ENCODE measurements at regions not wholly inside any gene's neighbourhood (a gene's known extent, or its start where the extent isn't known, plus 50 kb on each side); places are given as distances from the start of the nearest gene placed in this dataset.

- H3K4me3 ChIP-seq (ENCODE audit: low read depth, low read length): no peak overlapping the region
Observed at GRCh38 chr2:155695505-155695904, 637.0 kb downstream of the NR4A2 start.

DNA sequence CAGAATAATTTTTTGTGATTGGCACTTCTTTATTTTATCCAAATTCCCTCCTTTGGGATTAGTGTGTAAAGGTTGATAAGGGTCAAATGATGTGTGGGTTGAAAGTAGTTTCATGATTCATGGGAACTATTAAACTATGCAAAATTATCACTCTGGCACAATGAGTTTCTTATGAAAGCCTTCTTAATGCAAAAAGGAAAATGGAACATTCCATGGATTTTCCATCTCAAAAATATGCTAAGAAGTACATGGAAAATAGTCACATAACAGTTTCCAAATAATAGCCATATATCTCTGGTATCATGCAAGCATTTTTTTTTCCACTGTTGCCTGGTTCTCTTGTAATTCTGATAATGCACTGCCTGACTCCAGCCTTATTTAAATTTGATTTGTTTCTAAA is 639.7 kb downstream of the NR4A2 start:
- no peak overlapping the region for H3K4me3 ChIP-seq (ENCODE audit: low read depth, low read length)

GRCh38 chr2:155692106-155692505 is 640.4 kb downstream of the NR4A2 start:
- no peak overlapping the region for H3K4me3 ChIP-seq (ENCODE audit: low read depth, low read length)

DNA sequence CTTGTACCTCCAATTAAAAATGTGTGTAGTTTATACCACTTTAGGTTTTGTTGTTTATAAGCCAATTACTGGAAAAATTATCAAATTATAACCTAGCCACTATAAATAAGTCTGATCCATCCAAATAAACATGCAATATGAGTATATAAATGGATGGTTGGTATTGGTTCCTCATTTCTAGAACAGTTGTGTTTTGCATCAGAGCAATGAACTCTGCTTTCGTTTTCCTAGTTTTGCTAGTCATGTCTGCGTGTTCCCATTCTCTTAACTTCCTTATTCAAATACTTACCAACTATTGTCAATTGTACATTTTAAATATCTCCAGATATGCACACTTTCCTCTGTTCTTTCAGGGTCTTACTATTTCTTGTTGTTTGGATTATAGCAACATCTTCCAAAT is 641.7 kb downstream of the NR4A2 start:
- no peak overlapping the region for H3K4me3 ChIP-seq (ENCODE audit: low read depth, low read length)

DNA sequence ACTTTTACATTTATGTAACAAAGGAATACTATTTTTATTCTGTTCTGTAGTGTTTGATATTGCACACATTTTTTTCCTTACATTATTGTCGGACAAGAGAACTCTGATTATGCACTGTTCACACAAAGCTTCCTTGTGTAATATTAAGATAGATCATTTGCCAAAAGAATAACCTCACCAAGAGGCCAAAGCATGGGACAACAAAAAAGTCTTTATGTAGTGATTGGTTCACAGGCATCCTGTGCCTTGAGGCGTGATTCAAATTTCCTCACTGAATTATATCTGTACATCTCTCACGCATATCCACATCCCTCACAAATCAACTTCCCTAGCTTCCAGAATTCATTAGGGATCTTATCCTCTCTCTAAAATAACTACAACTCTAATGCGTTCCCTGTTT is 642.7 kb downstream of the NR4A2 start:
- H3K4me3 ChIP-seq (ENCODE audit: low read depth, low read length): no peak overlapping the region

GRCh38 chr2:155687181-155687580 is 645.3 kb downstream of the NR4A2 start:
- no peak overlapping the region for H3K4me3 ChIP-seq (ENCODE audit: low read depth, low read length)

DNA sequence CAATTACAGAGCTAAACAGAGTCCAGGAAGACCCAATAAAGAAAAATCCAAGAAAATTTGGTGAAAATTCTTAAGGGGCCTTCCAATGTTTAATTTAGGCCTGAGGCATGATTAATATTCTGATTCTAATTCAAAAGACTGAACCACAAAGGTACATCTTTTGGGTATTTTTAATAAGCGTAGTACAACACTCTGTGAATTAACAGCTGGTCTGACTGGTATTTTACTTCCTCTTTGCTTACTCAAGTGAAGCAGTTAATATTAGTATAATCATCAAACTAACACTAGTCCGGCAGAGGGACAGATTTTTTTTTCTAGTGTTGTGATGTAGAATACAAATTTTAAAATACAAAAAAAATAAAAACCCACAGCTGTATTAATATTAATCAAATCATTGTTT is 652.9 kb downstream of the NR4A2 start:
- H3K4me3 ChIP-seq (ENCODE audit: low read depth, low read length): no peak overlapping the region

GRCh38 chr2:155675920-155676319 is 656.6 kb downstream of the NR4A2 start:
- no peak overlapping the region for H3K4me3 ChIP-seq (ENCODE audit: low read depth, low read length)

DNA sequence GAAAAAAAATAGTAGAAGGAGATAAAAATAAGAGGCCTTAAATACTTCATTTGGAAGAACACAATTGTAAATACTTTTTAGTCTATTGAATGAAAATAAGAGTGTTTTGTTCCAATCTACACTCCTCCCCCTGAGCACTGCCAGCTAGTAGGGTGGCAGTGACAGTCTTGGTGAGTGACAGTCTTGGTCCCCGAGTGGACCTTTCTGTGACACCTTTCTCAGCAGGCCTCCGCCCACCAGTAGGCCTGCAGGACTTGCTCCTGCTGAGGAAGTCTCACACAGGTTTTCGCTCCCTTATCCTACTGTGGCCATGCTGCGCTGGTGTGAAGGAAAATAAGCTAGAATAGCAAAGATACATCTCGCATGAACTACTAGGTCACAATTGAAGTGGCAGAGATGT is 666.8 kb downstream of the NR4A2 start:
- no peak overlapping the region for H3K4me3 ChIP-seq (ENCODE audit: low read depth, low read length)

GRCh38 chr2:155663265-155663664 is 669.3 kb downstream of the NR4A2 start:
- H3K4me3 ChIP-seq (ENCODE audit: low read depth, low read length): no peak overlapping the region

DNA sequence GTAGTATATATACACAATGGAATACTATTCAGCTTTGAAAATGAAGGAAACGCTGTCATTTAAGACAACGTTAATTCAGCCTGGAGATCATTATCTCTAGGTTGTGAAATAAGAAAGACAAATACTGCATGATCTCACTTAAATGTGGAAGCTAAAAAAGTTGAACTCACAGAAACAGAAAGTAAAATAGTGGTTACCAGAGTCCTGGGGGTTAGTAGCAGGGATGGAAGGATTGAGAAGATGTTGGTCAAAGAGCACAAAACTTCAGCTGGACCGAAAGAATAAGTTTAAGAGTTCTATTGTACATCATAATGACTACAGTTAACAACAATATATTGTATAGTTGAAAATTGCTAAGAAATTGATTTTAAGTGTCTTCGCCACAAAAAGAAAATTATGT is 670.3 kb downstream of the NR4A2 start:
- no peak overlapping the region for H3K4me3 ChIP-seq (ENCODE audit: low read depth, low read length)

GRCh38 chr2:155653176-155653575 is 679.3 kb downstream of the NR4A2 start:
- no peak overlapping the region for H3K4me3 ChIP-seq (ENCODE audit: low read depth, low read length)

DNA sequence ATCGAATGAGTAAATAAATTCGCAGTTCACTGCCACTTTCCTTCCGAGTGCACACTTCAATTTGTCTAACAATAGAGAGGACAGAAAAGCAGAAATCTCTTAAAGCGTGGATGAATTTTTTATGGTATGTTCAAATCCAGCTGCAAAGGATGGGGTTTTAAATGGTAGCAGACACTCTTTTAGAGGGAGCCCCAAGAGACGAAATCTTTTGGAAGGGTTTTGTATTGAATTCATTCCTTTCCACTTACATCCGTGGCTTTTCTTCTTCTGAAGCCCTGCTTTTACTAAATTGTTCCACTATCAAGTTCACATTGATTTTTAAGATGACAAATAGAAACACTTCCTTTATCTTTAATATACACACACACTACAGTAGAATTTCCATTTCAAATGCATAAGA is 680.7 kb downstream of the NR4A2 start:
- no peak overlapping the region for H3K4me3 ChIP-seq (ENCODE audit: low read depth, low read length)

DNA sequence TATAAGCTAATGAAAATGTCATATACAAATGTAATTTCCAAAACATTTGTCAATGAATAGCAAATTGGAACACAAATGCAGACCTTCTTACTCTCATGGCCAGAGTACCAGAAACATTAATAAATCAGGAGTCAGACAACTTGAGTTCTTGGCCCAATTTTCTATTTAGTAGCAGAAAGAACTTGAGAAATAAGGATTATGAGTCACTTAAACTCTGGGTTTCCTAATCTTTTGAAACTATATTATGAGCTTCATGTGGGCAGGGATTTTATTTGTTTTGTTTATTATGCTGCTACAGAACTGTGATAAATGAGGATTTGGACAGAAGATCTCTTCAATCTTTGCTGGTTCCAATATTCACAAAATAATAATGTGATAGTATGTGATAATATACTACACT is 686.7 kb downstream of the NR4A2 start:
- no peak overlapping the region for H3K4me3 ChIP-seq (ENCODE audit: low read depth, low read length)

- H3K4me3 ChIP-seq (ENCODE audit: low read depth, low read length): no peak overlapping the region
Observed at GRCh38 chr2:155643056-155643775, 689.3 kb downstream of the NR4A2 start.

- H3K4me3 ChIP-seq (ENCODE audit: low read depth, low read length): no peak overlapping the region
Observed at GRCh38 chr2:155633887-155634570, 698.5 kb downstream of the NR4A2 start.

- H3K4me3 ChIP-seq (ENCODE audit: low read depth, low read length): no peak overlapping the region
Observed at GRCh38 chr2:155633060-155633839, 699.3 kb downstream of the NR4A2 start.

DNA sequence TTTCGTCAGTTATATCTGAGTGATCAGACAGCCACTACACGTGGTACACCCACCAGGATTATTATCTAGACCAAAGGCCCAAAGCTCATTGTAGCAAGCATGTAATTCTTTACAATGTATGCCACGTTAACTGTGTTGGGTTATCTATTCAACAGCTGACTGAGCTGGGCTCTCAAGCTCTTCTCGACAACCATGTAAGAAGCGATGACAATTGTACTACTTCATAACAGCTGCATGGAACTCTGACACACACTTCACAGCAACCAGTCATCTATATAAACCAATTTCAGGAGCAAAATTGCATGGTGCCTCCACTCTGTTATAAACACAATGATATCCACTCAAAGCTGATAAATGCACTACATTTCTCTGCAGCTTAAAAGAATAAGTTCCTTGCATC is 701.8 kb downstream of the NR4A2 start:
- H3K4me3 ChIP-seq (ENCODE audit: low read depth, low read length): no peak overlapping the region

- no peak overlapping the region for H3K4me3 ChIP-seq (ENCODE audit: low read depth, low read length)
Observed at GRCh38 chr2:155622443-155622842, 710.1 kb downstream of the NR4A2 start.

DNA sequence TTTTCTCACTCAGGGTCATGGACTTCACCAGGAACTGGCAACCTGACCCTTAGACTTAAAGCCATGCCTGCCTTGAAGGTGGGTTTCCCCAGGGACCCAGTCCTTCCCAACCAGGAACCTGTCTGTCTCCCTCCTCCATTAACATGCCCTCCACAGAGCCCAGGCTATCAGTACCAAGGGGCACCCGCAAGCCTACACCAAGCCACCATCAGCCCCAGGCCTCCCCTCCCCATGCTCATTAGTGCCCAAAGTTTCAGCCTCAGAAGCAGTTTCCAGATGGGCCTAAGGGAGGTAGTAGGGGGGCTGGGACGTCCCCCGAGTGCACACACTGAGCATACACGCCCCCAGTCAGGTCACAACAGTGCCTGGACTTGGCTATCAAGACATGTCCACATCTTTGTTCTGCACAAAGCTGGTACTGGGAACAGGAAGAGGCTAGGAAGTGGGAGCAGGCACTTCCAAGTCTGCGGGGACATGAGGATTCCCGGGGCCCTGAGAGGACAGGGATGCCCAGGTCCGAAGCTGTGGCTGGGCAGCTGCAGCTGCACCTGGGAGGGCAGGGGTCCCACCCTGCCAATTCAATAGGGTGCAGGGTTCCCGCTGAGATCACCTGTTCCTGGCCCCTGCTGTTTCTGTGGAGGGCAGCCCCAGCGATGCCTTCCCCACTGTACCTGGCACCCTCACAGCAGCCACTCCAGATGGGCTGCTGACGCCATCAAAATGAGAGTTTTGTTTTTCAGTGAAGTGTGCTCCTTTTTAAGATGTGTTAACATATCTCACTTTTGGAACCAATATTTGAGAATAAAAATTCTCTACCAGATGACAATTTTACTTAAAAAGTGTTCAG is 731.4 kb downstream of the NR4A2 start:
- no peak overlapping the region for H3K4me3 ChIP-seq (ENCODE audit: low read depth, low read length)

GRCh38 chr2:155600296-155600695 is 732.2 kb downstream of the NR4A2 start:
- H3K4me3 ChIP-seq (ENCODE audit: low read depth, low read length): no peak overlapping the region

All from iPS-11a (cell line).